ENCODE measurements at regions not wholly inside any gene's neighbourhood (a gene's known extent, or its start where the extent isn't known, plus 50 kb on each side); places are given as distances from the start of the nearest gene placed in this dataset.

DNA sequence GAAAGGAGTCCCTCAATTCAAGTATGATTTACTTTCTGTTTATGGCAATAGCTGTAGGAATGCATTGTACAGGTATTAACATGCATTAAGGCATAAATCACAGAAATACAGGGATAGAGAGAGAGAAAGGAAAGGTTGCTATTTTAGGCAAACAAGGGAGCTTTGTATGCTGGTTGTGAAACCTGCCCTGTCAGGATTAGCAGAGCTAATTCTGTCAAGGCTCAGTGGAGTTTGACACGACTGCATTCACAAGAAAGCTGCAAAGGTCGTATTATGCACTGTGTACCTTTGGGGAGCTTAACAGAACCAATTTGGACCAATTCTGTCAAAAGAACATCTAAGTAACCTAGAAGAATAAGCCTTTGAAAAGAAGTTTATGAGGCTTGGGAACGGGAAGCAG lies 239.3 kb downstream of the GRIA2 start:
- TF ChIP-seq, protein P1, sequence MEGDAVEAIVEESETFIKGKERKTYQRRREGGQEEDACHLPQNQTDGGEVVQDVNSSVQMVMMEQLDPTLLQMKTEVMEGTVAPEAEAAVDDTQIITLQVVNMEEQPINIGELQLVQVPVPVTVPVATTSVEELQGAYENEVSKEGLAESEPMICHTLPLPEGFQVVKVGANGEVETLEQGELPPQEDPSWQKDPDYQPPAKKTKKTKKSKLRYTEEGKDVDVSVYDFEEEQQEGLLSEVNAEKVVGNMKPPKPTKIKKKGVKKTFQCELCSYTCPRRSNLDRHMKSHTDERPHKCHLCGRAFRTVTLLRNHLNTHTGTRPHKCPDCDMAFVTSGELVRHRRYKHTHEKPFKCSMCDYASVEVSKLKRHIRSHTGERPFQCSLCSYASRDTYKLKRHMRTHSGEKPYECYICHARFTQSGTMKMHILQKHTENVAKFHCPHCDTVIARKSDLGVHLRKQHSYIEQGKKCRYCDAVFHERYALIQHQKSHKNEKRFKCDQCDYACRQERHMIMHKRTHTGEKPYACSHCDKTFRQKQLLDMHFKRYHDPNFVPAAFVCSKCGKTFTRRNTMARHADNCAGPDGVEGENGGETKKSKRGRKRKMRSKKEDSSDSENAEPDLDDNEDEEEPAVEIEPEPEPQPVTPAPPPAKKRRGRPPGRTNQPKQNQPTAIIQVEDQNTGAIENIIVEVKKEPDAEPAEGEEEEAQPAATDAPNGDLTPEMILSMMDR (IDR thresholded peaks at IDR 0.05; ENCODE audit: insufficient read depth, low read length): no peak
- TF ChIP-seq POLR2AphosphoS5 (IDR thresholded peaks at IDR 0.05; ENCODE audit: low read depth): no peak
- TF ChIP-seq, protein P2, sequence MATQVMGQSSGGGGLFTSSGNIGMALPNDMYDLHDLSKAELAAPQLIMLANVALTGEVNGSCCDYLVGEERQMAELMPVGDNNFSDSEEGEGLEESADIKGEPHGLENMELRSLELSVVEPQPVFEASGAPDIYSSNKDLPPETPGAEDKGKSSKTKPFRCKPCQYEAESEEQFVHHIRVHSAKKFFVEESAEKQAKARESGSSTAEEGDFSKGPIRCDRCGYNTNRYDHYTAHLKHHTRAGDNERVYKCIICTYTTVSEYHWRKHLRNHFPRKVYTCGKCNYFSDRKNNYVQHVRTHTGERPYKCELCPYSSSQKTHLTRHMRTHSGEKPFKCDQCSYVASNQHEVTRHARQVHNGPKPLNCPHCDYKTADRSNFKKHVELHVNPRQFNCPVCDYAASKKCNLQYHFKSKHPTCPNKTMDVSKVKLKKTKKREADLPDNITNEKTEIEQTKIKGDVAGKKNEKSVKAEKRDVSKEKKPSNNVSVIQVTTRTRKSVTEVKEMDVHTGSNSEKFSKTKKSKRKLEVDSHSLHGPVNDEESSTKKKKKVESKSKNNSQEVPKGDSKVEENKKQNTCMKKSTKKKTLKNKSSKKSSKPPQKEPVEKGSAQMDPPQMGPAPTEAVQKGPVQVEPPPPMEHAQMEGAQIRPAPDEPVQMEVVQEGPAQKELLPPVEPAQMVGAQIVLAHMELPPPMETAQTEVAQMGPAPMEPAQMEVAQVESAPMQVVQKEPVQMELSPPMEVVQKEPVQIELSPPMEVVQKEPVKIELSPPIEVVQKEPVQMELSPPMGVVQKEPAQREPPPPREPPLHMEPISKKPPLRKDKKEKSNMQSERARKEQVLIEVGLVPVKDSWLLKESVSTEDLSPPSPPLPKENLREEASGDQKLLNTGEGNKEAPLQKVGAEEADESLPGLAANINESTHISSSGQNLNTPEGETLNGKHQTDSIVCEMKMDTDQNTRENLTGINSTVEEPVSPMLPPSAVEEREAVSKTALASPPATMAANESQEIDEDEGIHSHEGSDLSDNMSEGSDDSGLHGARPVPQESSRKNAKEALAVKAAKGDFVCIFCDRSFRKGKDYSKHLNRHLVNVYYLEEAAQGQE (IDR thresholded peaks at IDR 0.05; ENCODE audit: insufficient replicate concordance, low read depth): no peak

All from HL-60 (cell line).